ENCODE measurements at regions not wholly inside any gene's neighbourhood (a gene's known extent, or its start where the extent isn't known, plus 50 kb on each side); places are given as distances from the start of the nearest gene placed in this dataset.

DNA sequence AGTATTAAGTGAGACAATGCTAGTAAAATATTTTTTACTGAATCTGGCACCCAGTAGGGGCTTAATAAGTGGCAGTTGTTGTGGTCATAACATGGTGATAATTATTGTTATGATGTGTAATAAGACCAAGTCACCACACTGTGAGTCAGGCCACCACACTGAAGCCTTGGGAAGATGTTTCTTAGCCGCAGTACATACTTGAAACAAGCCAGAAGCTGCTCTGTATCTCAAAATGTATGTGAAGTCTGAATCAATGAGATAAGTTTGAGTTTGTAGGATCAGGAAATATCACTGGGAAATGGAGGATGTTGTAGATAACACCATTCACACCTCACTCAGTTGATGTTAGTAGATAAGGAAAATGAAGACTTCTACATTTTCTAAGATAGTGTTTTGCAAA lies 51.3 kb upstream of the PTPN3 start:
- H4K20me1 ChIP-seq (ENCODE audit: control insufficient read depth, extremely low read depth, insufficient read depth, low read length): no peaks in the 10 kb centered on the region
- no peak for TF ChIP-seq CTCF (optimal IDR thresholded peaks at IDR 0.05 in 1 of 3, IDR thresholded peaks at IDR 0.05 in 1 of 3, conservative IDR thresholded peaks at IDR 0.05 in 1 of 3; ENCODE audit: extremely low read depth in 1 of 3, insufficient read depth in 2 of 3, low read length in 3 of 3)
- no peak for TF ChIP-seq EZH2 (IDR thresholded peaks at IDR 0.05; ENCODE audit: low read length)
- dilution Hi-C loops (cut with MboI; ENCODE audit: extremely low pct_ligation_motif_present, low sequenced_read_pairs): no loop called here
- peak; percentile 9 for FAIRE-seq
- H3K27ac ChIP-seq (ENCODE audit: control insufficient read depth, insufficient read depth, low read length): no peak overlapping the region
- H3K27me3 ChIP-seq (ENCODE audit: control insufficient read depth, extremely low read depth, insufficient read depth, low read length): no peaks in the 10 kb centered on the region
- no peak overlapping the region for H2AFZ ChIP-seq (ENCODE audit: control insufficient read depth, low read length)
- no peak overlapping the region for H3K9ac ChIP-seq (ENCODE audit: control insufficient read depth, extremely low read depth, insufficient read depth, low read length)
- no peaks in the 10 kb centered on the region for H3K9me3 ChIP-seq (ENCODE audit: control insufficient read depth, low read depth, low read length)
- H3K79me2 ChIP-seq (ENCODE audit: control insufficient read depth, insufficient read depth, low read length): no peaks in the 10 kb centered on the region
- no peak overlapping the region for H3K4me3 ChIP-seq (ENCODE audit: control insufficient read depth in 2 of 3, extremely low read depth in 1 of 3, insufficient read depth in 2 of 3, low read depth in 1 of 3, low read length in 3 of 3)
- H3K36me3 ChIP-seq (ENCODE audit: control insufficient read depth in 2 of 2, extremely low read depth in 1 of 2, insufficient read depth in 2 of 2, low read length in 2 of 2): no peaks in the 10 kb centered on the region
- no peak overlapping the region for H3K4me2 ChIP-seq (ENCODE audit: control insufficient read depth, extremely low read depth, insufficient read depth, low read depth, low read length)
- no peaks in the 10 kb centered on the region for H3K9me1 ChIP-seq (ENCODE audit: control insufficient read depth, extremely low read depth, insufficient read depth, low read length)
- no peak for DNase-seq (ENCODE audit: low read depth, low spot score)
- H3K4me1 ChIP-seq (ENCODE audit: control insufficient read depth, extremely low read depth, insufficient read depth, low read length): peaks cover 14% of the 10 kb centered on the region

- Histone ChIP-seq H3K4me2 (ENCODE audit: control insufficient read depth, extremely low read depth, insufficient read depth, low read depth, low read length) (no peak overlapping the region), H3K9me3 (ENCODE audit: control insufficient read depth, low read depth, low read length) (no peaks in the 10 kb centered on the region), H3K4me1 (ENCODE audit: control insufficient read depth, extremely low read depth, insufficient read depth, low read length) (peaks cover 36% of the 10 kb centered on the region), H4K20me1 (ENCODE audit: control insufficient read depth, extremely low read depth, insufficient read depth, low read length) (no peaks in the 10 kb centered on the region), H3K9ac (ENCODE audit: control insufficient read depth, extremely low read depth, insufficient read depth, low read length) (no peak overlapping the region), H3K79me2 (ENCODE audit: control insufficient read depth, insufficient read depth, low read length) (no peaks in the 10 kb centered on the region), H3K27me3 (ENCODE audit: control insufficient read depth, extremely low read depth, insufficient read depth, low read length) (no peaks in the 10 kb centered on the region), H3K9me1 (ENCODE audit: control insufficient read depth, extremely low read depth, insufficient read depth, low read length) (no peaks in the 10 kb centered on the region), H2AFZ (ENCODE audit: control insufficient read depth, low read length) (peak overlapping the region; percentile 4), H3K4me3 (ENCODE audit: control insufficient read depth in 2 of 3, extremely low read depth in 1 of 3, insufficient read depth in 2 of 3, low read depth in 1 of 3, low read length in 3 of 3) (no peak overlapping the region), H3K36me3 (ENCODE audit: control insufficient read depth in 2 of 2, extremely low read depth in 1 of 2, insufficient read depth in 2 of 2, low read length in 2 of 2) (no peaks in the 10 kb centered on the region), H3K27ac (ENCODE audit: control insufficient read depth, insufficient read depth, low read length) (no peak overlapping the region)
- dilution Hi-C loops (cut with MboI; ENCODE audit: extremely low pct_ligation_motif_present, low sequenced_read_pairs): no loop called here
- no peak for TF ChIP-seq CTCF (optimal IDR thresholded peaks at IDR 0.05 in 1 of 3, IDR thresholded peaks at IDR 0.05 in 1 of 3, conservative IDR thresholded peaks at IDR 0.05 in 1 of 3; ENCODE audit: extremely low read depth in 1 of 3, insufficient read depth in 2 of 3, low read length in 3 of 3)
- no peak for TF ChIP-seq EZH2 (IDR thresholded peaks at IDR 0.05; ENCODE audit: low read length)
- FAIRE-seq: peak; percentile 57
- DNase-seq (ENCODE audit: low read depth, low spot score): no peak
Measured at GRCh38 chr9:109551651-109552050, 53.5 kb upstream of the PTPN3 start.
